ENCODE measurements at regions not wholly inside any gene's neighbourhood (a gene's known extent, or its start where the extent isn't known, plus 50 kb on each side); places are given as distances from the start of the nearest gene placed in this dataset.
A peak's percentile ranks its signal among the peaks of the same experiment; 100 is the strongest.
"Not testable (repeated sequence)": the region's sequence is repeated elsewhere in the genome, so short reads cannot be mapped to it uniquely, and the experiment has no call there.

DNA sequence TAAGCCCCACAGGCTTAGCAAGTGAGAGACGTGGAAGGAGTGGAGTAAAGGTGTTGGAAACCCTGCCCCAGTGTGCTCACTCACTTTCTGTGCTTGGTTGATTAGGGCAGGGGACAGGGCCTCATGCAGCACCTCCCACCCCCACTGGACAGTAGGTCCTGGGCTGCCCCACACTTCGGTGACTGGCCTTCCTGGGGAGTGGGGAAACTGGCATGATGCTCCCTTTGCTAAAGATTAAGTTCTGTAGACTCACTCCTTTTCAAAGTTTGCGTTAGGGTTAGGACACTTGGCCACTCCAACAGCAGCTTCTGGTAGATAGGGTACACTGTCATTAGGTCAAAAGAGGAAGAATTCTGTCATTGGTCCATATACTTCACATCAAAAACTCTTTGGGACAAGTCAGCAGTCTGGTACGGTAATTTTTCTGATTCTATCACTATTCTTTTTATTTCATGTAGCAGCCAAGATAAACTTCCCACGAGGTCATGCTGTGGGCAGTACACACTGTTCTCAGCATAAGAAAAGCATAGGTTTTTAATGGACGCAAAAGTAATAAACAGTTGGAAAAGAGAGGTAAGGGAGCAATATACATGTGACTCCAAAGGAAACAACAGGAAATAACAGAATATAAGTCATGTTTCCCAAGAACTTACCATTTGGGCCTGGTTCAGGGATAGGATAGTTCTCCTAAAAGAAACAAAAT is 106.6 kb upstream of the TERB2 start:
- not testable (repeated sequence) for DNase-seq

- DNase-seq, result peak; percentile 10 to 44 (median 19)
These were observed 103.1 kb upstream of the TERB2 start for GRCh38 chr15:44853304-44853950.

- DNase-seq, result not testable (repeated sequence)
These were observed 101.8 kb upstream of the TERB2 start for GRCh38 chr15:44854696-44855095.

- DNase-seq, result not testable (repeated sequence)
These were observed 100.2 kb upstream of the TERB2 start for GRCh38 chr15:44856284-44856683.

DNA sequence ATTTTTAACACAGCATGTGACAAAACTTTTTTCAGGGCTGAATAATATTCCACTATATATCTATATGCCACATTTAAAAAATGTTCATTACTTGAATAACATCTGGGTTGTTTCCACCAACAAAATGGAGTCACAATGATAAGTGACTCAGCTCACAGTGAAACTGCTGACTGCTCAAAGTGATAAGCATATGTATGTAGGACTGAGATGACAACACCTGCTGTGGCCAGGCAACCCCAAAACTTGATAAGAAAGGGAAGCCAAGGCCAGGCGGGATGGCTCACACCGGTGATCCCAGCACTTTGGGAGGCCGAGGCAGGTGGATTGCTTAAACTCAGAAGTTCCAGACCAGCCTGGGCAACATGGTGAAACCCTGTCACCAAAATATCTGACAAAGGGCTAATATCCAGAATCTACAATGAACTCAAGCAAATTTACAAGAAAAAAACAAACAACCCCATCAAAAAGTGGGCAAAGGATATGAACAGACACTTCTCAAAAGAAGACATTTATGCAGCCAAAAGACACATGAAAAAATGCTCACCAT is 99.2 kb upstream of the TERB2 start:
- DNase-seq, result not testable (repeated sequence)

- not testable (repeated sequence) for DNase-seq
These were observed 97.4 kb upstream of the TERB2 start for GRCh38 chr15:44859088-44859487.

DNA sequence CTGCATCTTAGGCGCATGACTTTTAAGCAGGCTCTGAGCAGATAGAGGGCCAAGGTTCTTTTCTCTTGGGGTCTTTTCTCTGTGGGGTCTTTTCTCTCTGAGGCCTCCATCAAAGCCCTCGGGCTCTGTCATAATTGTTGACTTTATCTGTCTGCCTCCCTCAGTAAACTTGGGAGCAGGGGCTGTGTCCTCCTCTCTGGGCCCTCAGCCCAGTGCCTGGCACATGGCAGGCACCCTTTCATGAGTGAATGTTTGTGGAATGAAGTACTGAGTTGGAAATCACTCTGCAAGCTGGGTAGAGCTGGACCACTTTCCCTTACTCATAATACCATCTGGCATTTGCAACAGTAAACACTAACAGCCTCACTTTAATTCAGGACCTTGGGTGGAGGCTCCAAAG is 96.3 kb upstream of the TERB2 start:
- not testable (repeated sequence) for DNase-seq

GRCh38 chr15:44861439-44861910 is 95.0 kb upstream of the TERB2 start:
- DNase-seq, result no peak

GRCh38 chr15:44861917-44862316 is 94.6 kb upstream of the TERB2 start:
- DNase-seq, result no peak

DNA sequence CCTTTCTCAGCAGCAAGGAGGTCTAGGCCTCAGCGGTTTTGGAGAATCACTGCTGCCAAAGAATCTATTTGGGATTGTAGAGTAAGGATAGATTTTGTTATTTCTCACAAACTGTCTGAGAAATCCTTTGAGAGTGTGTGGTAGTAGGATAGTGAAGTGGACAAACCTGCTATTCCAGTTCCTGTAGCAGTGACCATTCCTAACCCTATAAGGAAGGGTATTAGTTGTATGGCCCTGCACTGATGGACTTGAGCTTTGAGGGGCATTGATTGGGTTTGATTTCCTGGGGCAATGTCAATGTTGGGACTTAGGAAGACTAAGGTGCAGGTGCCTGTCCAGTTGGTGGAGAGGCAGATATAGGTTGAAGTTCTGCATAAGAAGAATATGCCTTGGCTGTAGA is 93.6 kb upstream of the TERB2 start:
- DNase-seq, result not testable (repeated sequence)

- DNase-seq, result not testable (repeated sequence)
These were observed 88.4 kb upstream of the TERB2 start for GRCh38 chr15:44868100-44868499.

DNA sequence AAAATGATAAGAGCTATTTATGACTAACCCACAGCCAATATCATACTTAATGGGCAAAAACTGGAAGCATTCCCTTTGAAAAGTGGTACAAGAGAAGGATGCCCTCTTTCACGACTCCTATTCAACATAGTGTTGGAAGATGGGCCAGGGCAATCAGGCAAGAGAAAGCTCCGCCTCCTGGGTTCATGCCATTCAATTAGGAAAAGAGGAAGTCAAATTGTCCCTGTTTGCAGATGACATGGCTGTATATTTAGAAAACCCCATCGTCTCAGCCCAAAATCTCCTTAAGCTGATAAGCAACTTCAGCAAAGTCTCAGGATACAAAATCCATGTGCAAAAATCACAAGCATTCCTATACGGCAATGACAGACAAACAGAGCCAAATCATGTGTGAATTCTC is 86.4 kb upstream of the TERB2 start:
- DNase-seq, result not testable (repeated sequence)

GRCh38 chr15:44873103-44873502 is 83.4 kb upstream of the TERB2 start:
- no peak for DNase-seq

GRCh38 chr15:44879066-44879465 is 77.4 kb upstream of the TERB2 start:
- no peak for DNase-seq

GRCh38 chr15:44882499-44882968 is 74.0 kb upstream of the TERB2 start:
- DNase-seq, result no peak

DNA sequence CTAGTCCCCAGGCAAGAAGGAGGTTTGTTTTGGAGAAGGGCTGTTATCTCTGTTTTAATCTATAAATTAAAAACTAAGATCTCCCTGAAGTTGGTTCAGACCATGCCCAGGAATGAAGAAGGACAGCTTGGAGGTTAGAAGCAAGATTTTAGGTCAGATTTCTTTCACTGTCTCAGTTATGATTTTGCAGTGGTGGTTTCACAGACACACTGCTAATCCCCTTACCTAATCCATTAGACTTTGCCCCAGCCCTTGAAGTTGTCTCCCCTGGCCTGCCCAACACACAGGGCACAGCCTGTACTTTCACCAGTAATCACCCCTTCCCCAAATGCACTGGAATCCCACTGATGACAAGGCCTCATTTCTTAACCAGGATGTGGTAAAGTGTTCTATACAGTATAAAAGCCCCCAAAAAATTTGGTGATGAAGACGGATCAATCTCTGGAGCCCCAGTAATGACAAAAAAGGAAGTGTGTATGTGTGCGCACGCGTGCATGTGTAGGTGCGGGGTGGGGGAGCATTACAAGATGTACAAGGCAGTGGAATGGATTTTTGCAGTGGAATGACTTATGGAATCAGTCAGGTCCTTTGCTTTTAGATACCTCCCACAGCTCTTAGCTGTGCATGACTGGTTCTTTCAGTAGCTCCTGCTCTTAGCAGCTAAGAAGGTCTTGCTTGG is 73.1 kb upstream of the TERB2 start:
- no peak for DNase-seq

DNA sequence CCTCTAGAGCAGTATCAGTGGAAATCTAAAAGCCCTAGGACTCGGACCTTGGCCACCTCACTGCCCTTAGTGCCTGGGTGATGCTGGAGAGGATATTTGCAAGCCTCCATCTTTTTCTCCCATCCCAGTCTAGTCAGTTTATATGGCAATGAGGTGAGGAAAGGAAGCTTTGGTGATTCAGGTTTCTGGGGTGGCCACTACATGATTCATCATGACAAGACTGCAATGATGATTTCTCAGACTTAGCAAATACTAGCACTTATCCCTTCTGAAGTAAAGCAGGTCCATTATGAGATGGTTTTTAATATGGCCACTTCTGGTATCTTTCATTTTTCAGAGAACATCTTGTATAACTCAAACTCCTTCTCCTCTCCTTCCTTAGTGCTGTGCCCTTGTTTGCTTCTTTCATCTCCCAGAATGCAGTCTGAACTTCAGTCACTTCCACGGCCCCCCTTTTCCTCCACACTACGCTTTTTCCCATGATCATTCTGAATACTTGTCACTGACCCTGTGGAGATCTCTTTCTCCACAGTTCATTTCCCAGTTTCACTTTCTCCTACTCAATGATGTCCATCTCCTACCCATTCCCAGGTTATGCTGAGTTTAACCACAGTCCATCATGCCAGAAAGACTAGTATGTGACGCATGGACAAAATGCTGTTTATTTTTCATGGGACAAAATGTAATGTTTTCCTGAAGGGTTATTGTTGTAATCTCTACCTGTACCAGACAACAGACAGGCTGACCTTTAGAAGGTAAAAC is 57.4 kb upstream of the TERB2 start:
- DNase-seq, result not testable (repeated sequence)

GRCh38 chr15:44899775-44900174 is 56.7 kb upstream of the TERB2 start:
- not testable (repeated sequence) for DNase-seq

DNA sequence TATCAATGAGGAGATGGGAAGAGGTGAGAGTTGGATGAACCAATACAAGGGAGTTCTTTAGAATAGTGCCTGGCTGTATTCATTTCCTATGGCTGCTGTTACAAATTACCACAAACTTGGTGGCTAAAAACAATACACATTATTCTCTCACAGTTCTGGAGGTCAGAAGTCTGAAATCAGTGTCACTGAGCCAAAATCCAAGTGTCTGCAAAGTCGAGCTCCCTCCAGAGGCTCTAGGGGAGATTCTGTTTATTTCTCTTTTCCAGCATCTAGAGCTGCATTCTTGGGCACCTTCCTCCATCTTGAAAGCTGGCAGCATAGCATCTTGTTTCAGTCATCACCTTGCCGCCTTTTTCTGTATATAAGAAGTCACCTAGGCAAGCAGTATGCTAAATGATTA is 55.7 kb upstream of the TERB2 start:
- DNase-seq, result not testable (repeated sequence)

- DNase-seq, result not testable (repeated sequence)
These were observed 53.2 kb upstream of the TERB2 start for GRCh38 chr15:44903281-44903680.

- not testable (repeated sequence) for DNase-seq
These were observed 51.7 kb upstream of the TERB2 start for GRCh38 chr15:44904651-44905340.

All from muscle of back (tissue), 3 donors.